ENCODE measurements at regions not wholly inside any gene's neighbourhood (a gene's known extent, or its start where the extent isn't known, plus 50 kb on each side); places are given as distances from the start of the nearest gene placed in this dataset.
"Not testable (repeated sequence)": the region's sequence is repeated elsewhere in the genome, so short reads cannot be mapped to it uniquely, and the experiment has no call there.

GRCh38 chr1:67540733-67541125 is 110.5 kb upstream of the SERBP1 start:
- DNase-seq (ENCODE audit: low spot score): no peak
- TF ChIP-seq CTCF (IDR thresholded peaks at IDR 0.05): no peak
- Histone ChIP-seq H3K27me3 (no peaks in the 10 kb centered on the region), H3K4me1 (peaks cover 0 to 9% of the 10 kb centered on the region in 2 donors), H3K36me3 (no peaks in the 10 kb centered on the region), H3K4me3 (no peak overlapping the region), H3K27ac (no peak overlapping the region), H3K9me3 (no peaks in the 10 kb centered on the region)

DNA sequence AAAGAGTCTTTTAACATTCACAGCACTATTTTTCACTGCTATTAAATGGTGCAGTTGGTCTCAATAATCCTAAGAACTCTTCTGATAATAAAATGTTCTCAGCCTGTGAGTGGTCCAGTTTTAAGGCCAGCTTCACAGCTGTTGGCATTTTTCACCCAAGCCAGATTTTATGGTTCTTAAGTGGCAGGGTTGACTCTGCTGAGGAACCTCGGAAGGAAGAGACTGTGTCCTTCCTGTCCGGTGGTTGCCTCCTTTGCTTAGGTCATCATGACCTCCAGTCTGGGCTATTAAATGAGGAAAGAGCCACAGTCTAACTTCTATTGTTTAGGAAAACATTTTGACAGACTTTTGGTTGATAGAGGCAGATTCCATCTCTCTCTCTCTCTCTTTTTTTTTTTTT is 112.5 kb upstream of the SERBP1 start:
- Histone ChIP-seq H3K27me3 (no peaks in the 10 kb centered on the region), H3K36me3 (no peaks in the 10 kb centered on the region), H3K4me1 (peaks cover 0 to 2% of the 10 kb centered on the region in 2 donors), H3K27ac (no peak overlapping the region), H3K4me3 (no peak overlapping the region), H3K9me3 (no peaks in the 10 kb centered on the region)
- no peak for DNase-seq (ENCODE audit: low spot score)
- TF ChIP-seq CTCF (IDR thresholded peaks at IDR 0.05): no peak

GRCh38 chr1:67544921-67545320 is 114.7 kb upstream of the SERBP1 start:
- H3K4me1 ChIP-seq: no peaks in the 10 kb centered on the region
- H3K27ac ChIP-seq: no peak overlapping the region
- no peaks in the 10 kb centered on the region for H3K36me3 ChIP-seq
- TF ChIP-seq CTCF (IDR thresholded peaks at IDR 0.05): no peak
- no peaks in the 10 kb centered on the region for H3K9me3 ChIP-seq
- H3K4me3 ChIP-seq: no peak overlapping the region
- no peaks in the 10 kb centered on the region for H3K27me3 ChIP-seq
- no peak for DNase-seq (ENCODE audit: low spot score)

DNA sequence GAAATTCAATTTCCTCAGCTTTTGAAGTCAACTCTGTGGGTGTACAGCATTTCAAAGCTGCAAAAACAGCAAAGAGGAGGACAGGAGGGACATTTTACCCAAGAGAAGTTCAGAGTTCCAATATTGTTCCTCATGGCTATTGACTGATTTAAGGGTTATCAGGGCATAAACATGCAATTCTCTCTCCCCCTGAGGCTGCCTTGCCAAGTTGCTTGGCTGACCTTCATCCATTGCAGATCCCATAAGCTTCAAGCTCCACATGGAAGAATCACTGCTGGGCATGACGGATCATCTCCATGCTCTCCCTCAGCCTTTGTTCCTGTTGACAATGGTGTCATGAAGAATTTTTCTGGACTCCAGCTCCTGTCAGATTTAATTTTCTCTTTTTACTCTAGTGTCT is 115.2 kb upstream of the SERBP1 start:
- no peak for DNase-seq (ENCODE audit: low spot score)
- H3K4me1 ChIP-seq: no peaks in the 10 kb centered on the region

DNA sequence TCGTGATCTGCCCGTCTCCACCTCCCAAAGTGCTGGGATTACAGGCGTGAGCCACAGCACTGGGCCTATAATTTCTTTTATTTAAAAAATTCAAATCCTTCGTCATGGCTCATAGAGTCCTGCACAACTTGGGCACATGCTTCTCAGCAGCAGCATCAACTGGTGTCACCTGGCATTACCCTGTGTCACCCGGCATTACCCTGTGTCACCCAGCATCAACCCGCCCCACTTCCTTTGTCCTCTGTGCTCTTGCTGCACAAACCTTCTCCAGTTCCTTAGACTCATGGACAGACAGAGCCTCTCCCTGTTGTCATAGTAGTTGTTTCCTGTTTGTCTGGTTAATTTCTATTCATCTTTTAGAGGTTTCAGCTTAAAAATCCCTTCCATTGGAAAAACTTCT is 121.2 kb upstream of the SERBP1 start:
- H3K4me1 ChIP-seq: no peaks in the 10 kb centered on the region
- TF ChIP-seq CTCF (IDR thresholded peaks at IDR 0.05): no peak
- no peaks in the 10 kb centered on the region for H3K36me3 ChIP-seq
- no peak overlapping the region for H3K27ac ChIP-seq
- DNase-seq (ENCODE audit: low spot score): no peak
- H3K27me3 ChIP-seq: no peaks in the 10 kb centered on the region
- no peaks in the 10 kb centered on the region for H3K9me3 ChIP-seq
- H3K4me3 ChIP-seq: no peak overlapping the region

More for the DNA sequence above, 115.2 kb upstream of the SERBP1 start:
- Histone ChIP-seq H3K27me3 (no peaks in the 10 kb centered on the region), H3K36me3 (no peaks in the 10 kb centered on the region), H3K27ac (no peak overlapping the region), H3K4me3 (no peak overlapping the region), H3K9me3 (no peaks in the 10 kb centered on the region)
- TF ChIP-seq CTCF (IDR thresholded peaks at IDR 0.05): no peak

- Histone ChIP-seq H3K27me3 (no peaks in the 10 kb centered on the region), H3K4me3 (no peak overlapping the region), H3K9me3 (no peaks in the 10 kb centered on the region), H3K27ac (no peak overlapping the region), H3K4me1 (no peaks in the 10 kb centered on the region), H3K36me3 (no peaks in the 10 kb centered on the region)
- DNase-seq (ENCODE audit: low spot score): no peak
- no peak for TF ChIP-seq CTCF (IDR thresholded peaks at IDR 0.05)
Observed at GRCh38 chr1:67552336-67552759, 122.1 kb upstream of the SERBP1 start.

DNA sequence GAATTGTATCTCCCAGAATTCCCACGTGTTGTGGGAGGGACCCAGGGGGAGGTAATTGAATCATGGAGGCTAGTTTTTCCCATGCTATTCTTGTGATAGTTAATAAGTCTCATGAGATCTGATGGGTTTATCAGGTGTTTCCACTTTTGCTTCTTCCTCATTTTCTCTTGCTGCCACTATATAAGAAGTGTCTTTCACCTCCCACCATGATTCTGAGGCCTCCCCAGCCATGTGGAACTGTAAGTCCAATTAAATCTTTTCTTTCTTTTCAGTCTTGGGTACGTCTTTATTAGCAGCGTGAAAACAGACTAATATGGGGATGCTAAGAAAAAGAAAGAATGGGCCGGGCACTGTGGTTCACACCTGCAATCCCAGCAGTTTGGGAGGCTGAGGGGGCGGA is 124.0 kb upstream of the SERBP1 start:
- not testable (repeated sequence) for H3K27ac ChIP-seq; H3K4me1 ChIP-seq; H3K9me3 ChIP-seq; DNase-seq (ENCODE audit: low spot score); H3K36me3 ChIP-seq; H3K27me3 ChIP-seq; H3K4me3 ChIP-seq

Data from right atrium auricular region (tissue), 2 donors.